GM19452 (cell line): ENCODE measurements at regions not wholly inside any gene's neighbourhood (a gene's known extent, or its start where the extent isn't known, plus 50 kb on each side); places are given as distances from the start of the nearest gene placed in this dataset.
"Not testable (repeated sequence)": the region's sequence is repeated elsewhere in the genome, so short reads cannot be mapped to it uniquely, and the experiment has no call there.

Source experiments
- ATAC-seq: cut with Tn5 transposase; IDR thresholded peaks from one replicate; pipeline ENCODE4 v1.9.1; 2021; ENCODE audit not compliant: unreplicated experiment

GRCh38 chr15:92705764-92706163, 50.2 kb upstream of the FAM174B start:
- no peak for ATAC-seq

GRCh38 chr15:92706201-92706600, 50.6 kb upstream of the FAM174B start:
- ATAC-seq = no peak

- ATAC-seq = no peak
These were observed 52.4 kb upstream of the FAM174B start for GRCh38 chr15:92707880-92708551.

- no peak for ATAC-seq
These were observed 53.1 kb upstream of the FAM174B start for GRCh38 chr15:92708635-92709034.

GRCh38 chr15:92709110-92709790, 53.7 kb upstream of the FAM174B start:
- ATAC-seq = no peak

GRCh38 chr15:92711457-92711831, 55.9 kb upstream of the FAM174B start:
- no peak for ATAC-seq

- ATAC-seq = peak; percentile 29
These were observed 58.5 kb upstream of the FAM174B start for GRCh38 chr15:92714077-92714476.

GRCh38 chr15:92714477-92715401, 59.2 kb upstream of the FAM174B start:
- ATAC-seq = peak; percentile 86

- no peak for ATAC-seq
These were observed 60.2 kb upstream of the FAM174B start for GRCh38 chr15:92715758-92716157.

- ATAC-seq = no peak
These were observed 63.4 kb upstream of the FAM174B start for GRCh38 chr15:92719021-92719420.

- no peak for ATAC-seq
These were observed 68.6 kb upstream of the FAM174B start for GRCh38 chr15:92724144-92724543.

- no peak for ATAC-seq
These were observed 69.6 kb upstream of the FAM174B start for GRCh38 chr15:92725171-92725570.

GRCh38 chr15:92728266-92728665, 72.7 kb upstream of the FAM174B start:
- no peak for ATAC-seq

GRCh38 chr15:92733090-92733933, 77.7 kb upstream of the FAM174B start:
- ATAC-seq = no peak

GRCh38 chr15:92733934-92734521, 78.5 kb upstream of the FAM174B start:
- ATAC-seq = no peak

- not testable (repeated sequence) for ATAC-seq
These were observed 83.7 kb upstream of the FAM174B start for GRCh38 chr15:92739246-92739645.

- no peak for ATAC-seq
These were observed 90.3 kb upstream of the FAM174B start for GRCh38 chr15:92745845-92746271.

- ATAC-seq = no peak
These were observed 91.5 kb upstream of the FAM174B start for GRCh38 chr15:92747047-92747446.

- no peak for ATAC-seq
These were observed 93.6 kb upstream of the FAM174B start for GRCh38 chr15:92749216-92749615.

- no peak for ATAC-seq
These were observed 94.4 kb upstream of the FAM174B start for GRCh38 chr15:92749946-92750345.
